ENCODE measurements at regions not wholly inside any gene's neighbourhood (a gene's known extent, or its start where the extent isn't known, plus 50 kb on each side); places are given as distances from the start of the nearest gene placed in this dataset.

GRCh38 chr13:58160980-58161379 is 529.4 kb downstream of the PCDH17 start:
- DNase-seq (ENCODE audit: low read depth in 2 of 3, low spot score in 1 of 3) = no peak

GRCh38 chr13:58165617-58166016 is 534.1 kb downstream of the PCDH17 start:
- DNase-seq (ENCODE audit: low read depth in 2 of 3, low spot score in 1 of 3) = no peak

- no peak for DNase-seq (ENCODE audit: low read depth in 2 of 3, low spot score in 1 of 3)
These were observed 549.6 kb downstream of the PCDH17 start for GRCh38 chr13:58181111-58181510.

GRCh38 chr13:58187881-58188280 is 556.3 kb downstream of the PCDH17 start:
- no peak for DNase-seq (ENCODE audit: low read depth in 2 of 3, low spot score in 1 of 3)

GRCh38 chr13:58190577-58190976 is 559.0 kb downstream of the PCDH17 start:
- no peak for DNase-seq (ENCODE audit: low read depth in 2 of 3, low spot score in 1 of 3)

GRCh38 chr13:58191754-58192153 is 560.2 kb downstream of the PCDH17 start:
- DNase-seq (ENCODE audit: low read depth in 2 of 3, low spot score in 1 of 3) = no peak

- DNase-seq (ENCODE audit: low read depth in 2 of 3, low spot score in 1 of 3) = no peak
These were observed 570.6 kb downstream of the PCDH17 start for GRCh38 chr13:58202099-58202498.

GRCh38 chr13:58207501-58207900 is 576.0 kb downstream of the PCDH17 start:
- DNase-seq (ENCODE audit: low read depth in 2 of 3, low spot score in 1 of 3) = no peak

- DNase-seq (ENCODE audit: low read depth in 2 of 3, low spot score in 1 of 3) = no peak
These were observed 603.9 kb downstream of the PCDH17 start for GRCh38 chr13:58235454-58235853.

- no peak for DNase-seq (ENCODE audit: low read depth in 2 of 3, low spot score in 1 of 3)
These were observed 607.6 kb downstream of the PCDH17 start for GRCh38 chr13:58238972-58239773.

- DNase-seq (ENCODE audit: low read depth in 2 of 3, low spot score in 1 of 3) = no peak
These were observed 608.3 kb downstream of the PCDH17 start for GRCh38 chr13:58239774-58240268.

GRCh38 chr13:58247080-58247479 is 615.5 kb downstream of the PCDH17 start:
- DNase-seq (ENCODE audit: low read depth in 2 of 3, low spot score in 1 of 3) = no peak

GRCh38 chr13:58254943-58255342 is 623.4 kb downstream of the PCDH17 start:
- DNase-seq (ENCODE audit: low read depth in 2 of 3, low spot score in 1 of 3) = no peak

GRCh38 chr13:58266271-58266670 is 634.7 kb downstream of the PCDH17 start:
- no peak for DNase-seq (ENCODE audit: low read depth in 2 of 3, low spot score in 1 of 3)

- DNase-seq (ENCODE audit: low read depth in 2 of 3, low spot score in 1 of 3) = no peak
These were observed 667.1 kb downstream of the PCDH17 start for GRCh38 chr13:58298556-58299135.

GRCh38 chr13:58300224-58300623 is 668.7 kb downstream of the PCDH17 start:
- DNase-seq (ENCODE audit: low read depth in 2 of 3, low spot score in 1 of 3) = no peak

- DNase-seq (ENCODE audit: low read depth in 2 of 3, low spot score in 1 of 3) = no peak
These were observed 669.6 kb downstream of the PCDH17 start for GRCh38 chr13:58300974-58301681.

GRCh38 chr13:58302349-58302748 is 670.8 kb downstream of the PCDH17 start:
- DNase-seq (ENCODE audit: low read depth in 2 of 3, low spot score in 1 of 3) = no peak

GRCh38 chr13:58306062-58306461 is 674.5 kb downstream of the PCDH17 start:
- DNase-seq (ENCODE audit: low read depth in 2 of 3, low spot score in 1 of 3) = no peak

- no peak for DNase-seq (ENCODE audit: low read depth in 2 of 3, low spot score in 1 of 3)
These were observed 681.7 kb downstream of the PCDH17 start for GRCh38 chr13:58313219-58313618.

- DNase-seq (ENCODE audit: low read depth in 2 of 3, low spot score in 1 of 3) = no peak
These were observed 687.1 kb downstream of the PCDH17 start for GRCh38 chr13:58318495-58319167.

Measured in stimulated activated CD4-positive, alpha-beta T cell treated with anti-CD3 and anti-CD28 coated beads, Interleukin-12 subunit alpha, Interleukin-12 subunit beta, amount 100 ng/mL, for 48 hours (primary cell).